Activated naive CD8-positive, alpha-beta T cell treated with anti-CD3 and anti-CD28 coated beads, Interleukin-2, amount 50 U/mL, for 24 hours (primary cell): ENCODE measurements at regions not wholly inside any gene's neighbourhood (a gene's known extent, or its start where the extent isn't known, plus 50 kb on each side); places are given as distances from the start of the nearest gene placed in this dataset.
"Not testable (repeated sequence)": the region's sequence is repeated elsewhere in the genome, so short reads cannot be mapped to it uniquely, and the experiment has no call there.

Experiments
- ATAC-seq: fragments of 150-1000 bp; cut with Tn5 transposase; one replicate; pipeline ENCODE4 v1.10.0; 2021
- DNase-seq: peaks from one replicate; pipeline ENCODE4 v3.0.0; 2021
- H3K27ac Mint-ChIP-seq: one replicate; pipeline ENCODE4 v1.8.0; 2021; ENCODE audit warnings: mild to moderate bottlenecking, mixed read lengths
- H3K27me3 Mint-ChIP-seq: one replicate; pipeline ENCODE4 v1.8.0; 2021; ENCODE audit warnings: mixed read lengths
- H3K36me3 Mint-ChIP-seq: one replicate; pipeline ENCODE4 v1.8.0; 2021; ENCODE audit warnings: low read depth, mixed read lengths
- H3K4me1 Mint-ChIP-seq: one replicate; pipeline ENCODE4 v1.8.0; 2021; ENCODE audit warnings: mixed read lengths
- H3K4me3 Mint-ChIP-seq: one replicate; pipeline ENCODE4 v1.8.0; 2021; ENCODE audit warnings: mild to moderate bottlenecking, moderate library complexity, mixed read lengths
- H3K9me3 Mint-ChIP-seq: one replicate; pipeline ENCODE4 v1.8.0; 2021; ENCODE audit warnings: mixed read lengths

- H3K9me3 Mint-ChIP-seq: no peaks in the 10 kb centered on the region
- DNase-seq (no peak), ATAC-seq (no peak)
- peaks cover 3% of the 10 kb centered on the region for H3K27me3 Mint-ChIP-seq
- H3K36me3 Mint-ChIP-seq: no peaks in the 10 kb centered on the region
- no peak overlapping the region for H3K4me3 Mint-ChIP-seq
- H3K27ac Mint-ChIP-seq: no peak overlapping the region
- H3K4me1 Mint-ChIP-seq: no peaks in the 10 kb centered on the region
Measured at GRCh38 chr5:111931655-111932054, 174.7 kb upstream of the NREP start.

GRCh38 chr5:111930905-111931461 is 174.0 kb upstream of the NREP start:
- ATAC-seq: no peak
- DNase-seq: no peak
- no peaks in the 10 kb centered on the region for H3K4me1 Mint-ChIP-seq
- no peaks in the 10 kb centered on the region for H3K9me3 Mint-ChIP-seq
- no peaks in the 10 kb centered on the region for H3K36me3 Mint-ChIP-seq
- no peak overlapping the region for H3K27ac Mint-ChIP-seq
- peaks cover 3% of the 10 kb centered on the region for H3K27me3 Mint-ChIP-seq
- no peak overlapping the region for H3K4me3 Mint-ChIP-seq

GRCh38 chr5:111930449-111930848 is 173.5 kb upstream of the NREP start:
- Mint-ChIP-seq H3K4me1 (no peaks in the 10 kb centered on the region), H3K4me3 (no peak overlapping the region), H3K9me3 (no peaks in the 10 kb centered on the region), H3K27me3 (peaks cover 3% of the 10 kb centered on the region), H3K27ac (no peak overlapping the region), H3K36me3 (no peaks in the 10 kb centered on the region)
- ATAC-seq (no peak), DNase-seq (no peak)

- Mint-ChIP-seq H3K9me3 (no peaks in the 10 kb centered on the region), H3K4me1 (no peaks in the 10 kb centered on the region), H3K27me3 (peaks cover 3% of the 10 kb centered on the region), H3K4me3 (no peak overlapping the region), H3K36me3 (no peaks in the 10 kb centered on the region), H3K27ac (no peak overlapping the region)
- DNase-seq (no peak), ATAC-seq (no peak)
Measured at GRCh38 chr5:111929867-111930266, 172.9 kb upstream of the NREP start.

GRCh38 chr5:111929261-111929660 is 172.3 kb upstream of the NREP start:
- H3K36me3 Mint-ChIP-seq: no peaks in the 10 kb centered on the region
- H3K27me3 Mint-ChIP-seq: peaks cover 3% of the 10 kb centered on the region
- no peak for ATAC-seq
- H3K4me3 Mint-ChIP-seq: no peak overlapping the region
- no peaks in the 10 kb centered on the region for H3K9me3 Mint-ChIP-seq
- H3K27ac Mint-ChIP-seq: no peak overlapping the region
- DNase-seq: no peak
- no peaks in the 10 kb centered on the region for H3K4me1 Mint-ChIP-seq

GRCh38 chr5:111928511-111928910 is 171.5 kb upstream of the NREP start:
- no peaks in the 10 kb centered on the region for H3K9me3 Mint-ChIP-seq
- no peak overlapping the region for H3K4me3 Mint-ChIP-seq
- no peak for DNase-seq
- H3K36me3 Mint-ChIP-seq: no peaks in the 10 kb centered on the region
- H3K4me1 Mint-ChIP-seq: no peaks in the 10 kb centered on the region
- peaks cover 2% of the 10 kb centered on the region for H3K27me3 Mint-ChIP-seq
- no peak overlapping the region for H3K27ac Mint-ChIP-seq
- ATAC-seq: no peak

GRCh38 chr5:111927191-111927590 is 170.2 kb upstream of the NREP start:
- no peaks in the 10 kb centered on the region for H3K9me3 Mint-ChIP-seq
- H3K27ac Mint-ChIP-seq: no peak overlapping the region
- H3K4me1 Mint-ChIP-seq: no peaks in the 10 kb centered on the region

GRCh38 chr5:111926026-111926425 is 169.0 kb upstream of the NREP start:
- no peak for ATAC-seq
- DNase-seq: no peak

More at GRCh38 chr5:111927191-111927590, 170.2 kb upstream of the NREP start:
- Mint-ChIP-seq H3K27me3 (peaks cover 2% of the 10 kb centered on the region), H3K36me3 (no peaks in the 10 kb centered on the region), H3K4me3 (no peak overlapping the region)
- no peak for DNase-seq
- ATAC-seq: no peak

GRCh38 chr5:111922344-111922743 is 165.3 kb upstream of the NREP start:
- ATAC-seq: no peak
- Mint-ChIP-seq H3K27ac (no peak overlapping the region), H3K4me3 (no peak overlapping the region), H3K27me3 (no peaks in the 10 kb centered on the region), H3K36me3 (no peaks in the 10 kb centered on the region), H3K9me3 (peaks cover 11% of the 10 kb centered on the region), H3K4me1 (no peaks in the 10 kb centered on the region)
- no peak for DNase-seq

More at GRCh38 chr5:111926026-111926425, 169.0 kb upstream of the NREP start:
- Mint-ChIP-seq H3K4me1 (no peaks in the 10 kb centered on the region), H3K27ac (no peak overlapping the region), H3K27me3 (peaks cover 2% of the 10 kb centered on the region), H3K4me3 (no peak overlapping the region), H3K36me3 (no peaks in the 10 kb centered on the region), H3K9me3 (no peaks in the 10 kb centered on the region)

- H3K4me3 Mint-ChIP-seq, ATAC-seq, DNase-seq, H3K36me3 Mint-ChIP-seq, H3K27me3 Mint-ChIP-seq, H3K27ac Mint-ChIP-seq, H3K4me1 Mint-ChIP-seq: not testable (repeated sequence)
- peaks cover 11% of the 10 kb centered on the region for H3K9me3 Mint-ChIP-seq
Measured at GRCh38 chr5:111921691-111922090, 164.7 kb upstream of the NREP start.

- DNase-seq: no peak
- Mint-ChIP-seq H3K36me3 (no peaks in the 10 kb centered on the region), H3K4me1 (no peaks in the 10 kb centered on the region), H3K4me3 (no peak overlapping the region), H3K9me3 (peaks cover 11% of the 10 kb centered on the region), H3K27me3 (no peaks in the 10 kb centered on the region), H3K27ac (no peak overlapping the region)
- no peak for ATAC-seq
Measured at GRCh38 chr5:111914966-111915636, 158.1 kb upstream of the NREP start.

- no peaks in the 10 kb centered on the region for H3K36me3 Mint-ChIP-seq
- H3K27ac Mint-ChIP-seq: no peak overlapping the region
- ATAC-seq (no peak), DNase-seq (no peak)
- no peaks in the 10 kb centered on the region for H3K27me3 Mint-ChIP-seq
- H3K9me3 Mint-ChIP-seq: peaks cover 27% of the 10 kb centered on the region
- no peaks in the 10 kb centered on the region for H3K4me1 Mint-ChIP-seq
- H3K4me3 Mint-ChIP-seq: no peak overlapping the region
Measured at GRCh38 chr5:111902436-111902835, 145.4 kb upstream of the NREP start.

GRCh38 chr5:111901296-111901695 is 144.3 kb upstream of the NREP start:
- H3K9me3 Mint-ChIP-seq: peaks cover 27% of the 10 kb centered on the region
- ATAC-seq (no peak), DNase-seq (no peak)
- no peak overlapping the region for H3K27ac Mint-ChIP-seq
- no peaks in the 10 kb centered on the region for H3K4me1 Mint-ChIP-seq
- no peaks in the 10 kb centered on the region for H3K27me3 Mint-ChIP-seq
- H3K36me3 Mint-ChIP-seq: no peaks in the 10 kb centered on the region
- no peak overlapping the region for H3K4me3 Mint-ChIP-seq

GRCh38 chr5:111892949-111893348 is 136.0 kb upstream of the NREP start:
- peaks cover 1% of the 10 kb centered on the region for H3K36me3 Mint-ChIP-seq

GRCh38 chr5:111887706-111888105 is 130.7 kb upstream of the NREP start:
- DNase-seq (no peak), ATAC-seq (no peak)
- Mint-ChIP-seq H3K36me3 (peaks cover 1% of the 10 kb centered on the region), H3K9me3 (peaks cover 15% of the 10 kb centered on the region), H3K27me3 (no peaks in the 10 kb centered on the region), H3K4me3 (no peak overlapping the region), H3K4me1 (no peaks in the 10 kb centered on the region), H3K27ac (no peak overlapping the region)

More at GRCh38 chr5:111892949-111893348, 136.0 kb upstream of the NREP start:
- Mint-ChIP-seq H3K27me3 (no peaks in the 10 kb centered on the region), H3K4me1 (no peaks in the 10 kb centered on the region), H3K9me3 (peaks cover 16% of the 10 kb centered on the region), H3K4me3 (no peak overlapping the region), H3K27ac (no peak overlapping the region)
- DNase-seq (no peak), ATAC-seq (no peak)
